ENCODE measurements at regions not wholly inside any gene's neighbourhood (a gene's known extent, or its start where the extent isn't known, plus 50 kb on each side); places are given as distances from the start of the nearest gene placed in this dataset.

DNA sequence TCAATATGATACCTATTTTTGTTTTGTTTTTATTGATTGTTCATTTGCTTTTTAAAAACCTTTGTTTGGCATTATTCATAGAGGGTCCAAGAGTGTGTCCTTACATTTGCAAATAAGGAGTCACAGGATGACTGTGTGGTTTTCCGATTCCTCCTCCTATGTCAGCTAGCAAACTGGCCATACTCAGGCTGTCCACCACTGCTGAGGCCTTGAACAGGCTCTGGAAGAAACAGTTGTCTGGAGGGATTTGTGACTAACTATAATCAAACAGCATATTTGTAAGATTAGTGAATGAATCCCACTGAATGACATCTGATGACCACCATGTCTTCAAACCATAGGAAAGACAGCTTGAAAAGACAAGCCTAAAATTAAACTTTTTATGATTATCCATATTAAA, 423.4 kb upstream of the ATP11B start:
- no peak for DNase-seq

DNA sequence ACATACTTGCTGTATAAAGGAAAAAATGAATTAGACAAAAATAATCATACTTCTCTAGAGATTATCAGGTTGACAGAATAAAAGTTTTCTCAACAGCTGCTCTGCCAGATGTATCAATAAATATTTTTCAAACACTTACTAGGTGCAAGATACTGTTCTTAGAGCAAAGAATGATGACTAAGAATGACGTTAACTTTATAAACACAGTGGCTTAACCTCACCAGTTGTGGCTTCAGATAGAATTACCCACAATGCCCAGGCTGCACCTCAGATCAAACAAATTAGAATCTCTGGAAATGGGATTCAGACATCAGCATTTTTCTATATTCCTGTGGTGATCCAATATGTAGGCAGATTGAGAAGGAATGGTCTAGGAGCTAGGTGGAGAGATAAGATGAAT, 422.4 kb upstream of the ATP11B start:
- DNase-seq: no peak

GRCh38 chr3:182375916-182376315, 417.4 kb upstream of the ATP11B start:
- no peak for DNase-seq

DNA sequence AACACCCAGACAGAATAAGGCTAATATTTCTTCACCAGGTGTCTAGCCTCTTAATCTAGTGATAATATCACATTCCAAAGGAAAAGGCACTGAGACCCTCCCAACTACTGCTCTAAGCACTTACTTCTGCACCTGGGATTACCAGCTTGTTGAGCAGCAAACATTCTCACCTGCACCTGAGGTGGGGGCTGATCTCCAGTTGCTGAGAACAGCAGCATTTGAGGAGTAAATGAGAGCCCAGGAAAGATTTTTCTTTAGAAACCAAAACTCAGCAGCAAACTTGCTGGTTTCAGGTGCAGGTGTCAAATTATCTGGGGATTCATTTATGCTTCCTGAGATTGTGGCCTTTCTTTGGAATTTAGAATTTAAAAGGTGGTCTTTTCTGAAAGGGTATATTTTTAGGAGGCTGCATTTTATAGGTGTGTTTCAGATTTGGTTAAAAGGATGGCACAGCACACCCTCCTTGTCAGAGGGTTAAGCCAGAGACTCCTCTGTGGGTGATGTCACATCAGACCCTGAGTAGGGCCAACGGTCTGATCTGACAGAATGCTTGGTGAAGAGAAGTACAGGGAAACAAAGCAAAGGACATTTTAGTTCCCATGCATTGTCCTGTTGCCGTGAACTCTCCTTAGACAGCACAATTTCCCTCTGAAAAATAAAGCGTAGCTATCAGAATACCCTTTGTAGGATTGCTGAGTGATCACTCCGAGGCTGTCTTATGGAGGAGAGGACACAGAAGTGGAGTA, 411.0 kb upstream of the ATP11B start:
- no peak for DNase-seq

- no peak for DNase-seq
These were observed 409.1 kb upstream of the ATP11B start for GRCh38 chr3:182384221-182384620.

- no peak for DNase-seq
These were observed 407.9 kb upstream of the ATP11B start for GRCh38 chr3:182385356-182385755.

DNA sequence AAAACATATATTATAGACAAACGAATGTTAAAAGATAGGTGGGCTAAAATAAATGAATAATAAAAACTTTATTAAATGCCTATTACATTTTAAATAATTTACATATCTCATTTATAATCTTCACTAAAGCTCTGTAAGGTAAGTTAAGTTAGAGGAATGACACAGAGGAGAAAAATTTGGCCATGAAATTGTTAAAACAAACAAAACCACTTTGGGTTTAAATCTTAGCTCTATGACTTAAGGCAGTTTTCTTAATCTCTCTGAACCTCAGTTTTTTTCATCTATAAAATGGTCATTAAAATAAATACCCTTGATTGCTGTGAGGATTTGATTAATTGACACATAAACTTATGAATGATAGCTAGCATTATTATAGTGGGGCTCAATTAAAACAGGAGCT, 404.8 kb upstream of the ATP11B start:
- DNase-seq: no peak

GRCh38 chr3:182389071-182389815, 404.1 kb upstream of the ATP11B start:
- DNase-seq: no peak

GRCh38 chr3:182390421-182390820, 402.9 kb upstream of the ATP11B start:
- no peak for DNase-seq

GRCh38 chr3:182392182-182392937, 400.9 kb upstream of the ATP11B start:
- DNase-seq: no peak

DNA sequence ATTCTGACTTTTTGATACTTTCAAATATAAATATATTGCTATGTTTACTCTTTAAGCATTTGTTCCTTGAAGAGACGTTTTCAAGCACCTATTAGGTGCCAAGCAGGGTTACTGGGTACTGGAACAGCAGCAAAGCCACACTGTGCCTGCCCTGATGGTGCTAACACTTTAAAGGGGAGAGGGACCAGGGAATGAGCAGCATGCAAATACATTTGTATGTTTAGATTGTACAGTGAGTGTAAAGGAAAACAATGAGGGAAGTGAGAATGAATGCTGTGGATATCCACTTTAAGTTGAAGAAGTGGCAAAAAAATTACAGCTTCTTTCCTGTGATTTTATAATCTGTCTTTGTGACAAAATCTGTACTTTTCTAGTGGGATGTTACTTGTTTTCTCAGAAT, 400.2 kb upstream of the ATP11B start:
- DNase-seq: no peak

DNA sequence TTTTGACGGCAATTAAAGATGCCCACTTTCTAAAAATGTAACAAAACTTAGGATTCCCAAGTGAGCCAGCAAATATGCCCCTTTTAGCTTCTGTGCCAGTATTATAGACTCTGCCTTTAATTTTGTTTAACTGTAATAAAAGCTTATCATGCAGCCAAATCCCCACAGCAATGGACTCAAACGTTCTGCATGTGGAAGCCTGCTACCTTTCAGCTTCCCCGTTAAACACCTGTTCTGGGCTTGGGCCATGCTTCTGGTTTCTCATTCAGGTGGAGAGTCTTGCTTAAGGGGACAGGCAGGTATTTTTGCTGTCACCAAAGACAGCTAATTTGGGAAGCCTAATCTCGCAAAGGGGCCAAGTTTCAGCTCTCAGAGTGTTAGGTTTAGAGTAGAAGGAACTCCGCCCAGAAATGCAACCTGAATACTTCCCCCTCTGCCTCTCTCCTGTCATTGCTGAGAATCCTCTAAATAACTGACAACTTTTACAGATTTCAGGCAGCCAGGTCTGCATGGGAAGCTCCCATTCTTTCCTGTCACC, 399.4 kb upstream of the ATP11B start:
- DNase-seq: no peak

GRCh38 chr3:182397164-182397563, 396.1 kb upstream of the ATP11B start:
- DNase-seq: no peak

DNA sequence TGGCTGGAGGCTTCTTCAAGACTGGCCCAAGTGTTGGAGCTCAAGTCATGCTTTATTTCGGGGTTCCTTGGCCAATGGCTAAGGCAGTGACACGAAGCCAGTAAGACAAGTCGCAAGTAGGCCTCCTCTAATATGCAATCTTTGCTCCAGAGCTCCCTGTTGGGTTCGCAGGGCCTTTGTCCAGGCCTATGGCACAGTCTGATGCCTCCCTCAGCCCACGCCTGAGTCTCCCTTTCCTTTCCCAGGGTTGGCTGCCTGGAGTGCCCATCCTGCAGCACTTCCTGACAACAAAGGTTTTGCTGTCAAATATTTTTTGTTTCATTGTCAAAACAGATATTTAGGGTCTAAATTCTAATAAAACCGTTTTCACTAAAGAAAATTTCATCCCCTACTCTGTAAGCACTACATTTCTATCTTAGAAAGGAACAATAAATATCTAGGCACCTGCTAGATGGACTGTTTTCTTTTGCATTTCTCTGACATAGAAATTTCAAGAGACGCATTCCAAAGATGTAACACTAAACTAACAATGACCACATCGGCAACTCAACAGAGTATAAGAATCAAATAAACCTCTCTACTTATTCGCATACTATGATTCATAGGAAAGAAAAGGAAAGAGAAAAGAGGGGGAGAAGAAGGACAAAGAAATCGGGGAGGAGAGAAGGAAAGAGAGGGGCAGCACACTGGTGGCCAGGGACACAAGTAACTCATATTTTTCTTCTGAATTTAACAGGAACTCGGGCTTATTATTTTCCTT, 393.1 kb upstream of the ATP11B start:
- DNase-seq: no peak

GRCh38 chr3:182400838-182401237, 392.5 kb upstream of the ATP11B start:
- no peak for DNase-seq

DNA sequence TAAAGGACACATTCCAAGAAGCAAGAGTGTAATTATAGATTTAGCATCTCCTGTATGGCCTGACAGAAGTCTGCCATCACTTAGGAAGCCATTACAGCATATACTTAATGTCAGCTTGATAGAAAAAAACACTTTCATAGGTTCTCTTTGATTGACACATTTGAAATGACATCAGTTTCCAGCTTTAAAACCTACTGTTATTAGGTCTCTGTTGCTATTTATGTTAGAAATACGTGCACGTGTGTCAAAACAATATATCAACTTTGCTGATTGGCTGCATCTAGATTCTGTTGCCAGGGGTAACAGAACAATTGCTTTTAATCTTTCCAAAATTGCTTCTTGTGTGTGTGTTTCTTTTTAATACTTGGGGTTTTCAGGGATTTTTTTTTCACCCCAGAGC, 389.3 kb upstream of the ATP11B start:
- DNase-seq: no peak

GRCh38 chr3:182405759-182406158, 387.5 kb upstream of the ATP11B start:
- DNase-seq: no peak

GRCh38 chr3:182406786-182407185, 386.5 kb upstream of the ATP11B start:
- DNase-seq: no peak

DNA sequence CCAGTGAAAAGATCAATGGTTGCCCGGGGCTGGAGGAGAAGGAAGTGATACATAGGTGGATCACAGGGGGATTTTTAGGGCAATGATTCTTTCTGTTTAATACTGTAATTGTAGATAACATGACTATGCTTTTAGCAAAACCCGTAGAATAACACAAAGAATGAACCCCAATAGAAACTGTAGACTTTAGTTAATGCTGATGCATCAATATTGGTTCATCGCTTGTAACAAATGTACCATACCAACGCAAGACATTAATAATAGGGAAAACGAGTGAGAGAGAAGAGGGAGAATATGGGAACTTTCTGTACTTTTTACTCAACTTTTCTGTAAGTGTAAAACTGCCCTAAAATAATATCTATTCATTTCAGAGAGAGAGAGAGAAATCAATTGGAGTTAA, 383.3 kb upstream of the ATP11B start:
- DNase-seq: no peak

- no peak for DNase-seq
These were observed 381.2 kb upstream of the ATP11B start for GRCh38 chr3:182412066-182412465.

GRCh38 chr3:182413061-182413460, 380.2 kb upstream of the ATP11B start:
- no peak for DNase-seq

GRCh38 chr3:182413682-182414081, 379.6 kb upstream of the ATP11B start:
- no peak for DNase-seq

- no peak for DNase-seq
These were observed 378.7 kb upstream of the ATP11B start for GRCh38 chr3:182414586-182414985.

Data from CD4-positive, alpha-beta T cell treated with Interleukin-12 subunit alpha and Interleukin-12 subunit beta, for 1 hour (primary cell).